ENCODE measurements at regions not wholly inside any gene's neighbourhood (a gene's known extent, or its start where the extent isn't known, plus 50 kb on each side); places are given as distances from the start of the nearest gene placed in this dataset.

DNA sequence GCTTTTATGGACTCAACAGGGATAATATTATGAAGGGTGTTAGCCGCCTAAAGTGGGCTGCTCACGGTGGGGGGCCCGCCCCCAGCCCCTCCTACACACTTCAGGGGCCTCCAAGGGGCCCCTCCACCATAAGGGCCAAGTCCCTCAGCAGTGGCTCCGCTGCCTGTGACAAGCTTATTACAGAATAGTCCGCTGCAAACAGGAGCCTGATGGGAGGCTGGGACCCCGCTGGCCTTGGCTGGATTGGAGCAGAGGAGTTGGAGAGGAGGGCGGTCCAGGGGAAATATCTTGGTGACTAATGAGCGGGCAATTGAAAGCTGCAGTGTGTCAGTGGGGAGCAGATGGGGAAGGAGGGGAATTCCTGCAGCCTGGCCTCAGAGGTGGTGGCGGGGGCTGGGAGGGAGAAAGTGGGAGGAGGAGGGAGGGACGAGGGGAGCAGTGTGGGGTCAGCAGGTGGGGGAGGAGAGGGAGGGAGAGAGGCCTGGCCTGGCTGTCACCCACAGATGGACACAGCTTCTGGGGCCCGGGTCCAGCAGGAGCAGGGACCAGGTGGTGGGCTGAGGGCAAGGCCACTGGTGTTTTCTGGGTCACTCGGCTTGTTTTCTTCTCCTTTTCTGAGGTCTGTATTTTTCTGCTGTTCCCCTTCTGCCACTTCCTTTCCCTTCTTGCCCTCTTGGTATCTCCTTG lies 57.6 kb upstream of the FOXP4 start:
- Histone ChIP-seq H3K27me3 (ENCODE audit: insufficient read depth) (no peaks in the 10 kb centered on the region), H2AFZ (ENCODE audit: low read depth) (peak overlapping the region; percentile 23; the same call in 1 of the 2 replicates), H3K79me2 (ENCODE audit: insufficient read depth) (no peaks in the 10 kb centered on the region), H3K9me2 (no peaks in the 10 kb centered on the region), H3K9me3 (no peaks in the 10 kb centered on the region), H3K27ac (ENCODE audit: low read depth in 2 of 2, low read length in 1 of 2) (peak overlapping the region; percentile 30 to 67; a peak in 3 of 4 replicates), H3K4me2 (peak overlapping the region; percentile 65), H3K36me3 (replicated peaks in 1 of 2; ENCODE audit: control insufficient read depth in 1 of 2, insufficient read depth in 2 of 2, low read length in 1 of 2) (no peaks in the 10 kb centered on the region), H3K4me1 (ENCODE audit: control insufficient read depth in 1 of 2, insufficient read depth in 2 of 2, low read depth in 1 of 2, low read length in 1 of 2) (peaks cover 18 to 42% of the 10 kb centered on the region in 2 experiments; a peak in 3 of 4 replicates), H4K20me1 (ENCODE audit: insufficient read depth) (no peaks in the 10 kb centered on the region), H3F3A (replicated peaks; ENCODE audit: insufficient read depth) (no peaks in the 10 kb centered on the region), H3K9ac (no peak overlapping the region), H3K4me3 (ENCODE audit: low read depth in 2 of 2, low read length in 1 of 2) (no peak overlapping the region; a peak in 2 of 4 replicates)
- DNase-seq: peak; percentile 63
- CTCF ChIA-PET: interaction anchor here (0.7 to 2.3 kb wide), 7 partner anchors 14 to 191 kb away, joined by 3 to 6 read pairs (median 3); no protein-coding TSS in a partner anchor
- POLR2A ChIA-PET: no interaction called here
- 31% methylated on average over 12 of the region's 12 CpGs for WGBS (ENCODE audit: low lambda C conversion rate)
- TF ChIP-seq RFX5 (IDR thresholded peaks at IDR 0.05; ENCODE audit: low read length) (no peak), TAF1 (IDR thresholded peaks at IDR 0.05; ENCODE audit: borderline replicate concordance, low read depth, low read length) (no peak), JUND (IDR thresholded peaks at IDR 0.05) (no peak), GABPA (IDR thresholded peaks at IDR 0.05; ENCODE audit: low read depth) (no peak), FOXJ3 (CRISPR knock-in tag; IDR thresholded peaks at IDR 0.05) (no peak), SIN3A (IDR thresholded peaks at IDR 0.05; ENCODE audit: borderline replicate concordance, low read depth, low read length) (peak; percentile 62; the same call in 1 of the 2 replicates), NRF1 (IDR thresholded peaks at IDR 0.05; ENCODE audit: low read depth, low read length) (no peak), YY1 (IDR thresholded peaks at IDR 0.05; ENCODE audit: low read depth) (no peak), MXI1 (IDR thresholded peaks at IDR 0.05; ENCODE audit: low read depth, low read length) (no peak), POLR2AphosphoS5 (IDR thresholded peaks at IDR 0.05; ENCODE audit: low read depth, low read length) (peak; percentile 14; the same call in 1 of the 2 replicates), EZH2phosphoT487 (IDR thresholded peaks at IDR 0.05; ENCODE audit: borderline replicate concordance, low read depth) (no peak), NFIC (IDR thresholded peaks at IDR 0.05; ENCODE audit: borderline replicate concordance) (no peak; the same call in 1 of the 2 replicates), SMC3 (IDR thresholded peaks at IDR 0.05; ENCODE audit: low read depth, low read length) (no peak), RCOR1 (IDR thresholded peaks at IDR 0.05; ENCODE audit: low read length) (no peak), RAD21 (IDR thresholded peaks at IDR 0.05; ENCODE audit: low read length) (no peak; the same call in 1 of the 2 replicates), TCF12 (IDR thresholded peaks at IDR 0.05) (peak; percentile 87), FOXM1 (IDR thresholded peaks at IDR 0.05; ENCODE audit: low read depth) (no peak), RXRA (IDR thresholded peaks at IDR 0.05; ENCODE audit: borderline replicate concordance, low read depth) (no peak; the same call in 1 of the 2 replicates), CHD2 (IDR thresholded peaks at IDR 0.05; ENCODE audit: low read length, partially characterized antibody) (no peak), GATA2 (CRISPR knock-in tag; IDR thresholded peaks at IDR 0.05) (no peak), FOSL2 (IDR thresholded peaks at IDR 0.05; ENCODE audit: borderline replicate concordance, low read depth) (peak; percentile 60; the same call in 1 of the 2 replicates), TEAD4 (IDR thresholded peaks at IDR 0.05; ENCODE audit: borderline replicate concordance, insufficient read depth) (peak; percentile 33; the same call in 1 of the 2 replicates)
- TF ChIP-seq, protein P1, sequence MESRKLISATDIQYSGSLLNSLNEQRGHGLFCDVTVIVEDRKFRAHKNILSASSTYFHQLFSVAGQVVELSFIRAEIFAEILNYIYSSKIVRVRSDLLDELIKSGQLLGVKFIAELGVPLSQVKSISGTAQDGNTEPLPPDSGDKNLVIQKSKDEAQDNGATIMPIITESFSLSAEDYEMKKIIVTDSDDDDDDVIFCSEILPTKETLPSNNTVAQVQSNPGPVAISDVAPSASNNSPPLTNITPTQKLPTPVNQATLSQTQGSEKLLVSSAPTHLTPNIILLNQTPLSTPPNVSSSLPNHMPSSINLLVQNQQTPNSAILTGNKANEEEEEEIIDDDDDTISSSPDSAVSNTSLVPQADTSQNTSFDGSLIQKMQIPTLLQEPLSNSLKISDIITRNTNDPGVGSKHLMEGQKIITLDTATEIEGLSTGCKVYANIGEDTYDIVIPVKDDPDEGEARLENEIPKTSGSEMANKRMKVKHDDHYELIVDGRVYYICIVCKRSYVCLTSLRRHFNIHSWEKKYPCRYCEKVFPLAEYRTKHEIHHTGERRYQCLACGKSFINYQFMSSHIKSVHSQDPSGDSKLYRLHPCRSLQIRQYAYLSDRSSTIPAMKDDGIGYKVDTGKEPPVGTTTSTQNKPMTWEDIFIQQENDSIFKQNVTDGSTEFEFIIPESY (IDR thresholded peaks at IDR 0.05; ENCODE audit: borderline replicate concordance, low read depth): no peak
- TF ChIP-seq, protein P2, sequence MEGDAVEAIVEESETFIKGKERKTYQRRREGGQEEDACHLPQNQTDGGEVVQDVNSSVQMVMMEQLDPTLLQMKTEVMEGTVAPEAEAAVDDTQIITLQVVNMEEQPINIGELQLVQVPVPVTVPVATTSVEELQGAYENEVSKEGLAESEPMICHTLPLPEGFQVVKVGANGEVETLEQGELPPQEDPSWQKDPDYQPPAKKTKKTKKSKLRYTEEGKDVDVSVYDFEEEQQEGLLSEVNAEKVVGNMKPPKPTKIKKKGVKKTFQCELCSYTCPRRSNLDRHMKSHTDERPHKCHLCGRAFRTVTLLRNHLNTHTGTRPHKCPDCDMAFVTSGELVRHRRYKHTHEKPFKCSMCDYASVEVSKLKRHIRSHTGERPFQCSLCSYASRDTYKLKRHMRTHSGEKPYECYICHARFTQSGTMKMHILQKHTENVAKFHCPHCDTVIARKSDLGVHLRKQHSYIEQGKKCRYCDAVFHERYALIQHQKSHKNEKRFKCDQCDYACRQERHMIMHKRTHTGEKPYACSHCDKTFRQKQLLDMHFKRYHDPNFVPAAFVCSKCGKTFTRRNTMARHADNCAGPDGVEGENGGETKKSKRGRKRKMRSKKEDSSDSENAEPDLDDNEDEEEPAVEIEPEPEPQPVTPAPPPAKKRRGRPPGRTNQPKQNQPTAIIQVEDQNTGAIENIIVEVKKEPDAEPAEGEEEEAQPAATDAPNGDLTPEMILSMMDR (IDR thresholded peaks at IDR 0.05): no peak
- TF ChIP-seq, protein P3, sequence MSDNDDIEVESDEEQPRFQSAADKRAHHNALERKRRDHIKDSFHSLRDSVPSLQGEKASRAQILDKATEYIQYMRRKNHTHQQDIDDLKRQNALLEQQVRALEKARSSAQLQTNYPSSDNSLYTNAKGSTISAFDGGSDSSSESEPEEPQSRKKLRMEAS (IDR thresholded peaks at IDR 0.05; ENCODE audit: low read depth): 0 out of 2 replicates have a peak, but pooled peaks have one; percentile 38
- TF ChIP-seq, protein P4, sequence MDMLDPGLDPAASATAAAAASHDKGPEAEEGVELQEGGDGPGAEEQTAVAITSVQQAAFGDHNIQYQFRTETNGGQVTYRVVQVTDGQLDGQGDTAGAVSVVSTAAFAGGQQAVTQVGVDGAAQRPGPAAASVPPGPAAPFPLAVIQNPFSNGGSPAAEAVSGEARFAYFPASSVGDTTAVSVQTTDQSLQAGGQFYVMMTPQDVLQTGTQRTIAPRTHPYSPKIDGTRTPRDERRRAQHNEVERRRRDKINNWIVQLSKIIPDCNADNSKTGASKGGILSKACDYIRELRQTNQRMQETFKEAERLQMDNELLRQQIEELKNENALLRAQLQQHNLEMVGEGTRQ (IDR thresholded peaks at IDR 0.05; ENCODE audit: borderline replicate concordance, low read depth, low read length): no peak
- TF ChIP-seq, protein P5, sequence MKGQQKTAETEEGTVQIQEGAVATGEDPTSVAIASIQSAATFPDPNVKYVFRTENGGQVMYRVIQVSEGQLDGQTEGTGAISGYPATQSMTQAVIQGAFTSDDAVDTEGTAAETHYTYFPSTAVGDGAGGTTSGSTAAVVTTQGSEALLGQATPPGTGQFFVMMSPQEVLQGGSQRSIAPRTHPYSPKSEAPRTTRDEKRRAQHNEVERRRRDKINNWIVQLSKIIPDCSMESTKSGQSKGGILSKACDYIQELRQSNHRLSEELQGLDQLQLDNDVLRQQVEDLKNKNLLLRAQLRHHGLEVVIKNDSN (IDR thresholded peaks at IDR 0.05; ENCODE audit: borderline replicate concordance, low read depth): no peak
- TF ChIP-seq, protein P6, sequence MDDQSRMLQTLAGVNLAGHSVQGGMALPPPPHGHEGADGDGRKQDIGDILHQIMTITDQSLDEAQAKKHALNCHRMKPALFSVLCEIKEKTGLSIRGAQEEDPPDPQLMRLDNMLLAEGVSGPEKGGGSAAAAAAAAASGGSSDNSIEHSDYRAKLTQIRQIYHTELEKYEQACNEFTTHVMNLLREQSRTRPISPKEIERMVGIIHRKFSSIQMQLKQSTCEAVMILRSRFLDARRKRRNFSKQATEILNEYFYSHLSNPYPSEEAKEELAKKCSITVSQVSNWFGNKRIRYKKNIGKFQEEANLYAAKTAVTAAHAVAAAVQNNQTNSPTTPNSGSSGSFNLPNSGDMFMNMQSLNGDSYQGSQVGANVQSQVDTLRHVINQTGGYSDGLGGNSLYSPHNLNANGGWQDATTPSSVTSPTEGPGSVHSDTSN (IDR thresholded peaks at IDR 0.05): peak; percentile 76

Data from SK-N-SH (cell line).